Activated CD4-positive, alpha-beta T cell treated with anti-CD3 and anti-CD28 coated beads for 36 hours (primary cell): ENCODE measurements at regions not wholly inside any gene's neighbourhood (a gene's known extent, or its start where the extent isn't known, plus 50 kb on each side); places are given as distances from the start of the nearest gene placed in this dataset.

Experiments used
- ATAC-seq: fragments of 200-7000 bp; cut with Tn5 transposase; one replicate; pipeline ENCODE4 v1.10.0; 2021; ENCODE audit warnings: mild to moderate bottlenecking, moderate library complexity
- CTCF ChIA-PET: fragments of 350-600 bp; sonication (Branson Sonifier 250); formaldehyde crosslinking; loops from one replicate; lab custom pipeline; 2021; ENCODE audit warnings: antibody characterized with exemption; lab: Charles Lee
- POLR2A ChIA-PET: fragments of 350-600 bp; sonication (Branson Sonifier 250); formaldehyde crosslinking; loops from one replicate; lab custom pipeline; 2021; ENCODE audit warnings: antibody characterized with exemption, inconsistent platforms; lab: Charles Lee
- DNase-seq: peaks from one replicate; pipeline ENCODE4 v3.0.0-alpha.2; 2020
- H3K27ac Mint-ChIP-seq: one replicate; pipeline ENCODE4 v1.8.0; 2021; ENCODE audit warnings: mixed read lengths
- H3K27me3 Mint-ChIP-seq: one replicate; pipeline ENCODE4 v1.8.0; 2021; ENCODE audit warnings: mixed read lengths
- H3K36me3 Mint-ChIP-seq: one replicate; pipeline ENCODE4 v1.8.0; 2021; ENCODE audit warnings: low read depth, mixed read lengths
- H3K4me1 Mint-ChIP-seq: one replicate; pipeline ENCODE4 v1.8.0; 2021; ENCODE audit warnings: mixed read lengths
- H3K4me3 Mint-ChIP-seq: one replicate; pipeline ENCODE4 v1.8.0; 2021; ENCODE audit warnings: mild to moderate bottlenecking, moderate library complexity, mixed read lengths
- H3K9me3 Mint-ChIP-seq: one replicate; pipeline ENCODE4 v1.8.0; 2021; ENCODE audit warnings: low read depth, mixed read lengths
- intact Hi-C, 2 experiments: fragments of 100-400 bp; cut with DNase I in 1 of 2; cut with micrococcal nuclease in 1 of 2; formaldehyde crosslinking; loops; one replicate each; pipeline versions ENCODE4 v1.14.2 to v1.15.1; 2022 to 2024; cut with DNase I, micrococcal nuclease

DNA sequence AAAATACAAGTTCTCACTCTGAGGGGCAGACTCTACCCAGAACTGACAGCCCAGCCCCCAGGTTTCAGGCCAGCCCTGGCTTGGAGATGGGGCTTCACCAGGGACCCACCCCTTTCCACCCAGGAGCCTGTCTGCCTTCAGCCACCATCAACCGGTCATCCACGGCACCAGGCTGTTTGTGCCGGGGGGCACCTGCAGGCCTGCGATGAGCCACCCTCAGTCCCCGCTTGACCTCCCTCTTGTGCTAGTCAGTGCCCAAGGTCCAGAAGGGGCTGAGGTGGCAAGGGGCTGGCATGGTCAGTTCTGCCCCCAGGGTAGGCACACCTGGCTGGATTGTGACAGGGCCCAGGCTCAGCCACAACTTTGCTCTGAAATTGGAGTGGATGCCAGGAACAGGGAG, 82.1 kb downstream of the ADRA2C start:
- Mint-ChIP-seq H3K27ac (no peak overlapping the region), H3K9me3 (peaks cover 8% of the 10 kb centered on the region), H3K4me1 (no peaks in the 10 kb centered on the region), H3K27me3 (peaks cover 5% of the 10 kb centered on the region), H3K36me3 (no peaks in the 10 kb centered on the region), H3K4me3 (no peak overlapping the region)
- ChIA-PET POLR2A (no interaction called here), CTCF (no interaction called here)
- ATAC-seq (no peak), DNase-seq (no peak)
- intact Hi-C loops, result no loop called here

DNA sequence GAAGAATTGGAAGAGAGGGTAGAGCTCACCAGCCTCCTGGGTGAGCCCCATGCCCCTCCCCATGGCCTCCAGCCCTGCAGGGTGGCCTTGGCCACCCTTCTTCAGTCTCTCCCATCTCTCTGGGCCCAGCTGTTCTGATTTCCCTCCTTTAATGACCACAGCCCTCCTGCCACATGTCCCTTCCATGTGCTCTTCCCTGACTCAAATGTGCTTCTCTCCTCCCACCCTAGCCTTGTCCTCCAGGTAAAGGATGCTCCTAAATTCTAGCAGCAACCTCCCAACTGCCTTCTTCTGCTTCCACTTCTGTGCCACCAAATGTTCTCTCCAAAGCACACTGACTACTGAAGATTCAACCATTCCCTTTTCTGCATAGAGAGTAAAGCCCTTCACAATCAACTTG, 83.0 kb downstream of the ADRA2C start:
- Mint-ChIP-seq H3K27ac (no peak overlapping the region), H3K4me3 (no peak overlapping the region), H3K9me3 (peaks cover 8% of the 10 kb centered on the region), H3K36me3 (no peaks in the 10 kb centered on the region), H3K4me1 (no peaks in the 10 kb centered on the region), H3K27me3 (peaks cover 5% of the 10 kb centered on the region)
- ATAC-seq, result no peak
- DNase-seq, result no peak
- POLR2A ChIA-PET, result no interaction called here
- CTCF ChIA-PET, result no interaction called here
- intact Hi-C loops, result no loop called here

DNA sequence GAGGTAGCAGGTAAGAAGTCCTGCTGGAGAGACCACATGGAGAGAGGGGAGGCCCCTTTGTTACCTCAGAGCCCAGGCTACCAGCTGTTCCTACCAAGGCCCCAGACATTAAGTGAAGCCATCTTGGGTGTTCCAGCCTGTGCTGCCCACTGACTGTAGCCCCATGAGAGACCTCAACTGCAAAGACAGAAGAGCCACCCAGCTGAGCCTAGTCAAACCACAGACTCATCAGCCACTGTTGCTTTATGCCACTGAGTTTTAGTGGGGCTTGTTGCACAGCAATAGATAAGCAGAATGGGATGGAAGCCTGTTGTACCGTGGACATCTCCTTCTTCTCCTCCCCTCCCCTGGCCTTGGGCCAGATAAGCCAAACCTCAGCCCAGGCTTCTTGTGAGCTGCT, 83.9 kb downstream of the ADRA2C start:
- peaks cover 8% of the 10 kb centered on the region for H3K9me3 Mint-ChIP-seq
- CTCF ChIA-PET, result no interaction called here
- no peak overlapping the region for H3K27ac Mint-ChIP-seq
- intact Hi-C loops, result no loop called here
- no peak for ATAC-seq
- H3K4me3 Mint-ChIP-seq, result no peak overlapping the region
- no peak for DNase-seq
- POLR2A ChIA-PET, result no interaction called here
- no peaks in the 10 kb centered on the region for H3K4me1 Mint-ChIP-seq
- no peaks in the 10 kb centered on the region for H3K36me3 Mint-ChIP-seq
- H3K27me3 Mint-ChIP-seq, result peaks cover 7% of the 10 kb centered on the region

DNA sequence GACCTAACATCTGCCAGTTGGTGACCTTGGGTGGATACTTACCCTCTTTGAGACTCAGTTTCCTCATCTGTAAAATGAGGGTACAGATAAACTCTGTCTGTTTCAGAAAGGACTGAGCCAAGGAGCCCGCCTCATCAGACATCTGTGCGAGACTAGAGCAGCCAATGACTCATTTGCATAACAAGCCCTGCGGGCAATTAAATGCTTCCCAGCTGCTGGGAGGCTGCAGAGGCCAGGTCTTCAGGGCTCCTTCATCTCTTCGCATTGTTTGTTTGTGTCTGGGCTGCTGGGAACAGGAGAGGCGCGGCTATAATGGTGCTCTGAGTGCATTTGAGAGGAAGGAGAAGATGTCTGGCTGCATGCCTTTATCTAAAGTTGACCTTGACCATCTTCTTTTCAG, 85.0 kb downstream of the ADRA2C start:
- no peaks in the 10 kb centered on the region for H3K4me1 Mint-ChIP-seq
- intact Hi-C loops, result no loop called here
- no peak overlapping the region for H3K4me3 Mint-ChIP-seq
- H3K27me3 Mint-ChIP-seq, result peaks cover 4% of the 10 kb centered on the region
- ChIA-PET POLR2A (no interaction called here), CTCF (no interaction called here)
- H3K36me3 Mint-ChIP-seq, result no peaks in the 10 kb centered on the region
- peaks cover 8% of the 10 kb centered on the region for H3K9me3 Mint-ChIP-seq
- no peak overlapping the region for H3K27ac Mint-ChIP-seq
- no peak for ATAC-seq
- DNase-seq, result no peak

DNA sequence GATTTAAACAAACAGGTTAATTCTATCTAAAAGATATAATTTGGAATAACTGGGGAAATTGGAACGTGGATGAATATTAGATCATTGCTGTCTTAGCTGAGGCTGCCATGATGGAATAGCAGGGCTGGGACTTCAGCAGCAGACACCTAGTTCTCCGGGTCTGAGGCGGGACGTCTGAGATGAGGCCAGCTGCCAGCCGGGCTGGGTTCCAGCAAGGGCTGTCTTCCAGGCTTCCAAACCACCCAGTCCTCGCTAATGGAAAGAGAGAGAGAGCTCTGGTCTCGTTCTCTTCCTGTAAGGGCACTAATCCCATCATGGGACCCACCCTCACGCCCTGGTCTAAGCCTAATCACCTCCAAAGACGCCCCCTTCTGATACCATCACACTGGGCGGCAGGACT, 85.7 kb downstream of the ADRA2C start:
- intact Hi-C loops, result no loop called here
- Mint-ChIP-seq H3K4me1 (no peaks in the 10 kb centered on the region), H3K9me3 (peaks cover 8% of the 10 kb centered on the region), H3K4me3 (no peak overlapping the region), H3K27me3 (peaks cover 4% of the 10 kb centered on the region), H3K27ac (no peak overlapping the region), H3K36me3 (no peaks in the 10 kb centered on the region)
- ATAC-seq, result no peak
- ChIA-PET CTCF (no interaction called here), POLR2A (no interaction called here)
- no peak for DNase-seq

DNA sequence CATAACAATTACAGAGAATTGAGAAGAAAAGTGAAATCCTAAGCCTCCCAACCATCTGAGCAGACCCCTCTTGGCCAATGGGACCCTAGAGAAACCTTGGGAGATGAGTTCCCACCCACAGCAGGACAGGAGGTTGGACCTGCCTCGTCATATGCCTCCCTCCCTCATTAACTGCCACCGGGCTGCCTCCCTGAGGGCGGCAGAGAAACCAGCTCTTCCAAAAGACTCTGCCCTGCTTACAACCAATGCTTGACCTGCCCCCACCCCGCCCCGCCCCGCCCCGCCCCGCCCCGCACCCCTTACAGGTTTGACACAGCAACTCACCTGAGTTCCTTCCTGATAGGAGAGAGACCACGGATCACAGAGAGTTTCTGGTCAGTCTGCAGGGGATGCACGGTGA, 86.1 kb downstream of the ADRA2C start:
- POLR2A ChIA-PET, result no interaction called here
- H3K27ac Mint-ChIP-seq, result no peak overlapping the region
- peaks cover 4% of the 10 kb centered on the region for H3K27me3 Mint-ChIP-seq
- H3K4me1 Mint-ChIP-seq, result no peaks in the 10 kb centered on the region
- CTCF ChIA-PET, result no interaction called here
- DNase-seq, result no peak
- ATAC-seq, result no peak
- intact Hi-C loops, result no loop called here
- no peaks in the 10 kb centered on the region for H3K36me3 Mint-ChIP-seq
- no peak overlapping the region for H3K4me3 Mint-ChIP-seq
- H3K9me3 Mint-ChIP-seq, result peaks cover 8% of the 10 kb centered on the region

DNA sequence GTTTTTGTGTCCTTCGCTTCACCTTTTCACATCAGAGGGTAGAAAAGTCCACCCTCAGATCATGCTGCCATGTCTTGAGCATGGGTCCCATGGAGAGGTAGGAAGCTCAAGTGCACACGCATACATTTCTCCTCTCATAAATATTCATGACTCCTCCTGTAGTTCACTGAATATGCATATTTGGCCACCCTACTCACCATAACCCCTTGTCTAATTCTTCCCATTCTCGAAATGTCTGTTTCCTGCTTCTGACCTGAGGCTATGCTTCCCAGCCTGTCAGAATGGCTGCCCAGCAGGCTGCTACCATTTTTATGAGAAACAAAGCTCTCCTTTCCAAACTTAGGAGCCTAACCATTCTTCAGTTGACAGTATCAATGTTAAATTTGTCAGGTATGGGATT, 86.5 kb downstream of the ADRA2C start:
- intact Hi-C loops, result no loop called here
- no peak overlapping the region for H3K27ac Mint-ChIP-seq
- no peak for ATAC-seq
- DNase-seq, result no peak
- no peak overlapping the region for H3K4me3 Mint-ChIP-seq
- H3K9me3 Mint-ChIP-seq, result peaks cover 8% of the 10 kb centered on the region
- H3K36me3 Mint-ChIP-seq, result no peaks in the 10 kb centered on the region
- ChIA-PET CTCF (no interaction called here), POLR2A (no interaction called here)
- H3K27me3 Mint-ChIP-seq, result peaks cover 4% of the 10 kb centered on the region
- H3K4me1 Mint-ChIP-seq, result no peaks in the 10 kb centered on the region

DNA sequence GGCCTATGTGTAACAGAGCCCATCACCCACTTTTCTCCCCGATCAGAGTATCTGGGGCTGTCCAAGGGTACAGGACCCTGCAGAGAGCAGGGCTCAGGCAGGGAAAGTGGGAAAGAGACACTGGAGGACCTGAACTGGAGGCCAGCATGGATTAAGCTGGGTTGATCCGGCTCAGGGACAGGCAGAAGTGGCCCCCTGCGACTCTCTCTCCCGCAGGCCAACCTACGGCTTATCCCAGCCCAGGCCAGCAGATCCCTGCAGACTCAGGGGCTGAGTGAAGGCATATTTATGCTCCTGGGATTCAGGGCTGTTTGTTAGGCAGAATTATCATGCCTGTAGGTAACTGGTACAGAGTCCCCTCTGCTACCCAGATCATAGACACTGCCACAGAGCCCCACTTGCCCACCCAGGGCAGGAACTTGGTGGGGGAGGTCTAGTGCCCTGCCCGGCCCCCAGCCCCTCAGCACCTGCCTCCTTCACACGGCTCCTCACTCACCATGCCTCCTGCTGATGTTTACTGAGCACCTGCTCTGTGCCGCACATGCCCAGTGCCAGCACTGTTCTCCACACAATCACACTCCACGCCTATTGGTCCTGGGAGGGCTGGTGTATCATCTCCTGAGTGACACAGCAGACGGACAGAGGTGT, 87.3 kb downstream of the ADRA2C start:
- intact Hi-C loops, result no loop called here
- H3K9me3 Mint-ChIP-seq, result peaks cover 8% of the 10 kb centered on the region
- peaks cover 4% of the 10 kb centered on the region for H3K27me3 Mint-ChIP-seq
- no peaks in the 10 kb centered on the region for H3K4me1 Mint-ChIP-seq
- POLR2A ChIA-PET, result no interaction called here
- H3K36me3 Mint-ChIP-seq, result no peaks in the 10 kb centered on the region
- DNase-seq (no peak), ATAC-seq (no peak)
- no peak overlapping the region for H3K27ac Mint-ChIP-seq
- CTCF ChIA-PET, result no interaction called here
- no peak overlapping the region for H3K4me3 Mint-ChIP-seq

DNA sequence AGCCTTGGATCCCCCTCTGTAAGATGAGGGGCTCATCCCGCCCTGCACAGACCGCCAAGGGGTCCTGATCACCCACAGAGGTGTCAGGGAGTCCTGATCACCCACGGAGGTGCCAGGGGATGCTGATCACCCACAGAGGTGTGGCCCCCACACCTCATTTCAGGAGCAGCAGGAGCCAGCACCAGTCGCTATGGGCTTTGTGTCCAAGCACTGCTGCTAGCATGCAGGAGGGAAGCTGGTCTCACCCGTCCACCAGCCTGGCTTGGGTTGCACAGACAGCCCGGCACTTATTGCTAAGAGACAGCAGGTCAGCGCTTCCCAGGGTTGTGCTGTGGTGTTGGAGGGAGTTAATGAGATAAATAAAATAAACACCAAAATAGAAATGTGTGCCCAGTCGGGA, 88.5 kb downstream of the ADRA2C start:
- ATAC-seq (no peak), DNase-seq (no peak)
- intact Hi-C loops, result no loop called here
- ChIA-PET POLR2A (no interaction called here), CTCF (no interaction called here)
- H3K27ac Mint-ChIP-seq, result no peak overlapping the region
- H3K27me3 Mint-ChIP-seq, result peaks cover 2% of the 10 kb centered on the region
- H3K9me3 Mint-ChIP-seq, result peaks cover 8% of the 10 kb centered on the region
- no peaks in the 10 kb centered on the region for H3K4me1 Mint-ChIP-seq
- H3K36me3 Mint-ChIP-seq, result no peaks in the 10 kb centered on the region
- no peak overlapping the region for H3K4me3 Mint-ChIP-seq

DNA sequence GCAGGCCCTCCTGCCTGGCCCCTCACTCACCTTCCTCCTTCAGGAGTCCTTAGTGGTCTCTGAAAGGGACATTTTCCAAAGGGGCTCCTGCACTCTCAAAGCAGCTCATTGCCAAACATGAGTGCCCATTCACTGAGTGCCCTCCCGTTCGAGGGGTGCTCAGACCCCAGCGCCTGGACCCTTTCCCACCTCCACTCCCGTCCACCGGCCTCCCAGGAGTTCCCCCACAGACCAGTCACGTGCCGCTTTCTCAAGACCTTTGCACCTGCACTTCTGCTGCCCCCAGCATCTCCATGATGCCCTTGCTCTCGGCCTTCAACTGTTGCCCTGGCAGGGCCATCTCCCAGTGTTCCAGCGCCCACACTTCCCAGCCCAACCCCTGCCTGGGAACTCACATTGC, 89.5 kb downstream of the ADRA2C start:
- intact Hi-C loops, result no loop called here
- ATAC-seq, result no peak
- no peak for DNase-seq
- no peaks in the 10 kb centered on the region for H3K36me3 Mint-ChIP-seq
- peaks cover 2% of the 10 kb centered on the region for H3K27me3 Mint-ChIP-seq
- no peak overlapping the region for H3K4me3 Mint-ChIP-seq
- H3K9me3 Mint-ChIP-seq, result peaks cover under 1% of the 10 kb centered on the region
- ChIA-PET CTCF (no interaction called here), POLR2A (no interaction called here)
- no peak overlapping the region for H3K27ac Mint-ChIP-seq
- no peaks in the 10 kb centered on the region for H3K4me1 Mint-ChIP-seq

DNA sequence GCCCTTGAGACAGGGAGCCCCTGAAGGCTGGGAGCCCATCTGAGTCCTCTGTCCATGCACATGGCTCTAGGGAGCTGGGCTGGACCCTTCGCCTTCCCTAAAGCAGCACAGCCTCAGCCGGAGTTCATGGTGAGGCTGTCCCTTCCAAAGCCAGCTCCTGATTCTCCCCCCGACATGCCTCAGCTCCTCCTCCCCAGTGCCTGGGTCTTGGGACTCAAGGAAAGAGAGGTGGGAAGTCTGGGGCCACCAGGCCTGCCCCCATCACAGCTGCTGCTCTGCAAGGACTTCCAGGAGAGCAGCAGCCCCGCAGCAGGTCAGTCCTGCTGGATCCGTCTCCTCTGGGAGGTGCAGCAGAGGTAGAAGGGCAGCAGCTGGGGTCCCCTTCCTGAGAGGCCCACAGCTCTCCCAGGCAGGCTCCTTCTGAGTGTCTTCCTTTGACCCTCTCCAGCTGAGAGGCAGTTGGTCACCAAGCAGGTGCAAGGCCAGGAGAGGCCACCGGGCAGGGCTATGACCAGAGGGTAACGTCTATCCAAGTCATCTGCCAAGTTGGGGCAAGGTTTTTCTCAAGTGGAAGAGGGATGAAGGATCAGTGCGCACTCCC, 90.5 kb downstream of the ADRA2C start:
- intact Hi-C loops, result no loop called here
- peaks cover 2% of the 10 kb centered on the region for H3K27me3 Mint-ChIP-seq
- H3K4me3 Mint-ChIP-seq, result no peak overlapping the region
- H3K9me3 Mint-ChIP-seq, result no peaks in the 10 kb centered on the region
- POLR2A ChIA-PET, result no interaction called here
- no peaks in the 10 kb centered on the region for H3K4me1 Mint-ChIP-seq
- no peak overlapping the region for H3K27ac Mint-ChIP-seq
- no peak for DNase-seq
- CTCF ChIA-PET, result no interaction called here
- H3K36me3 Mint-ChIP-seq, result no peaks in the 10 kb centered on the region
- no peak for ATAC-seq

DNA sequence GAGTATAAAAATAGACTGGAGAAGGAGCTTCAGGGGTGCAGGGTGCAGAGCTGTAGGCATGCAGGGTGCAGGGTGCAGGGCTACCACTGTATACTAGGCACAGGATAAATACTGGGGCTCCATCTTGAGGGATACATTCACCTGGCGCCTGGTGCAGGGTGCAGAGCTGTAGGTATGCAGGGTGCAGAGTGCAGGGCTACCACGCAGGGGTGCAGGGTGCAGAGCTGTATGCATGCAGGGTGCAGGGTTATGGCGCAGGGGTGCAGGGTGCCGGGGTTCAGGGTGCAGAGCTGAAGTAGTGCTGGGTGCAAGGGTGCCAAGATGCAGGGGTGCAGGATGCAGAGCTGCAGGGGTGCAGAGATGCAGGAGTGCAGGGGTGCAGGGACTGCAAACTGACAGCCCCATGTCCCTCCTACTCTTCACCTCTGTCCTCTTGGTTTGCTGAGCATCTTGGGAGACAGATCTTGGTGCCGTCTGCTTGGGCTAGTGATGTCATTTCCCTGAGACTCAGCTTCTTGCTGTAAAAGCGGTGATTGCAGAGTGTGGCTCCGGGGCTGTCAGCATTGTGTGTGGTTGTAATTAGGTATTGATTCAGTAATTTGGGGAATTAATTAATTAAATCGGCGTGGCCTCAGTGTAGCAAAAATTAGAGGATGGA, 91.2 kb downstream of the ADRA2C start:
- Mint-ChIP-seq H3K36me3 (no peaks in the 10 kb centered on the region), H3K27ac (no peak overlapping the region), H3K9me3 (no peaks in the 10 kb centered on the region), H3K27me3 (peaks cover 2% of the 10 kb centered on the region), H3K4me3 (no peak overlapping the region), H3K4me1 (no peaks in the 10 kb centered on the region)
- DNase-seq, result no peak
- CTCF ChIA-PET, result interaction anchor here (0.9 kb wide), 1 partner anchor 13 kb away, joined by 6 read pairs; no protein-coding TSS in a partner anchor
- intact Hi-C loops, result no loop called here
- POLR2A ChIA-PET, result no interaction called here
- no peak for ATAC-seq
